AG04450 (cell line): ENCODE measurements at regions not wholly inside any gene's neighbourhood (a gene's known extent, or its start where the extent isn't known, plus 50 kb on each side); places are given as distances from the start of the nearest gene placed in this dataset.
A peak's percentile ranks its signal among the peaks of the same experiment; 100 is the strongest.

ENCODE experiments used
- CTCF ChIA-PET: fragments of 300-600, 350-600 bp; formaldehyde crosslinking; extraction: SDS; loops from one replicate; lab custom pipeline; 2022; ENCODE audit warnings: antibody characterized with exemption, inconsistent platforms; lab: Charles Lee
- POLR2A ChIA-PET: fragments of 350-600 bp; formaldehyde crosslinking; extraction: SDS; loops from one replicate; lab custom pipeline; 2021; ENCODE audit warnings: antibody characterized with exemption, inconsistent platforms; lab: Yijun Ruan, JAX
- DNase-seq: peaks from one replicate; pipeline ENCODE4 v3.0.0-alpha.2; 2011; ENCODE audit warnings: low read depth, low spot score
- H3K27ac ChIP-seq: one replicate; pipeline ENCODE4 v1.5.1; 2012; ENCODE audit warnings: low read depth, low read length, control low read depth
- H3K27me3 ChIP-seq: one replicate; pipeline ENCODE4 v1.6.0; 2012; ENCODE audit warnings: low read length; ENCODE audit not compliant: control insufficient read depth, insufficient read depth
- H3K4me3 ChIP-seq: 2 replicates; pipeline ENCODE4 v1.5.1; 2011; ENCODE audit warnings: mild to moderate bottlenecking, low read depth, low read length, control low read depth
- H3K9me3 ChIP-seq: 2 replicates; pipeline ENCODE4 v1.5.1; 2012; ENCODE audit warnings: low read length; ENCODE audit not compliant: control insufficient read depth, insufficient read depth
- TF ChIP-seq, protein P1 (sequence below): IDR thresholded peaks from 2 replicates; pipeline ENCODE4 v1.5.1; 2011; ENCODE audit warnings: low read depth, low read length, control low read depth, inconsistent platforms

GRCh38 chr16:87180069-87180468 is 137.1 kb downstream of the C16orf95 start:
- CTCF ChIA-PET = no interaction called here

DNA sequence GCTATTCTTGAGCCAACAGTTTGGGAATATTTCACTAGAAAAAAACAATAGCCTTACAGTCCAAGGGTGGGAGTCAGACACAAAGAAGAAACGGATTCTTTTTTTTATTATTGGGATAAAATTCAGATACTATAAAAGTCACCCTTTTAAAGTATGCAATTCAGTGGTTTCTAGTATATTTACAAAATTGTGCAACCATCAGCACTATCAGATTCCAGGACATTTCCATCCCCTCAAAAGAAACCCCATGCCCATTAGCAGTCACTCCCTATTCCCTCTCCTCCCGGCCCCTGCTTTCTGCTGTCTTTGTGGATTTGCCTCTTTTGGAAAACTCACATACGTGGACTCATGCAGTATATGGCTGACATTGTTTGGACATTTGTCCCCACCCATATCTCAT is 134.4 kb downstream of the C16orf95 start:
- H3K27me3 ChIP-seq = no peaks in the 10 kb centered on the region
- H3K4me3 ChIP-seq = no peak overlapping the region
- H3K9me3 ChIP-seq = peaks cover 10% of the 10 kb centered on the region; the same call in 1 of the 2 replicates
- POLR2A ChIA-PET = no interaction called here
- H3K27ac ChIP-seq = no peak overlapping the region
- TF ChIP-seq, protein P1, sequence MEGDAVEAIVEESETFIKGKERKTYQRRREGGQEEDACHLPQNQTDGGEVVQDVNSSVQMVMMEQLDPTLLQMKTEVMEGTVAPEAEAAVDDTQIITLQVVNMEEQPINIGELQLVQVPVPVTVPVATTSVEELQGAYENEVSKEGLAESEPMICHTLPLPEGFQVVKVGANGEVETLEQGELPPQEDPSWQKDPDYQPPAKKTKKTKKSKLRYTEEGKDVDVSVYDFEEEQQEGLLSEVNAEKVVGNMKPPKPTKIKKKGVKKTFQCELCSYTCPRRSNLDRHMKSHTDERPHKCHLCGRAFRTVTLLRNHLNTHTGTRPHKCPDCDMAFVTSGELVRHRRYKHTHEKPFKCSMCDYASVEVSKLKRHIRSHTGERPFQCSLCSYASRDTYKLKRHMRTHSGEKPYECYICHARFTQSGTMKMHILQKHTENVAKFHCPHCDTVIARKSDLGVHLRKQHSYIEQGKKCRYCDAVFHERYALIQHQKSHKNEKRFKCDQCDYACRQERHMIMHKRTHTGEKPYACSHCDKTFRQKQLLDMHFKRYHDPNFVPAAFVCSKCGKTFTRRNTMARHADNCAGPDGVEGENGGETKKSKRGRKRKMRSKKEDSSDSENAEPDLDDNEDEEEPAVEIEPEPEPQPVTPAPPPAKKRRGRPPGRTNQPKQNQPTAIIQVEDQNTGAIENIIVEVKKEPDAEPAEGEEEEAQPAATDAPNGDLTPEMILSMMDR = no peak
- CTCF ChIA-PET = no interaction called here
- no peak for DNase-seq

More at GRCh38 chr16:87180069-87180468, 137.1 kb downstream of the C16orf95 start:
- Histone ChIP-seq H3K9me3 (no peaks in the 10 kb centered on the region; the same call in 1 of the 2 replicates), H3K4me3 (no peak overlapping the region), H3K27me3 (peaks cover 2% of the 10 kb centered on the region), H3K27ac (no peak overlapping the region)
- POLR2A ChIA-PET = no interaction called here
- TF ChIP-seq, protein P1 = no peak
- no peak for DNase-seq

DNA sequence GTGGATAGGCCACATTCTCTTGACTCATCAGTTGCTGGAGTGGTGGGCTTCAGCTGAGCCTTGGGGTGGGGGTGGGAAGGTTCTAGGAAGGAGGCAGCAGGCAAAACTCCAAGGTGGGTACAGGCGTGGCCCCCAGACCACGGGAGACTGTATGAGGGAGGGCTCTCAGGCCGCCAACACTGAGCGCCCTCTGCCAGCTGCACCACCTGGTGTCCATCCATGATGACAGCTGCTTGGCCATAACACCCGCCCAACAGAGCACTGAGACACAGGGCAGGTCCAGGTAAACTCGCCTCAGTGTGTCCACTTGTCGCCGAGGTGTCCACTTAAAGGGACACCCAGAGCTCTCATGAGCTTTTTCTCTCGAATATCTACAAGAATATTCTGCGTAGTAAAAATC is 133.5 kb downstream of the C16orf95 start:
- TF ChIP-seq, protein P1 = no peak
- no peak overlapping the region for H3K4me3 ChIP-seq
- ChIA-PET POLR2A (no interaction called here), CTCF (no interaction called here)
- DNase-seq = no peak
- no peak overlapping the region for H3K27ac ChIP-seq
- H3K9me3 ChIP-seq = peaks cover 10% of the 10 kb centered on the region; the same call in 1 of the 2 replicates
- no peaks in the 10 kb centered on the region for H3K27me3 ChIP-seq

DNA sequence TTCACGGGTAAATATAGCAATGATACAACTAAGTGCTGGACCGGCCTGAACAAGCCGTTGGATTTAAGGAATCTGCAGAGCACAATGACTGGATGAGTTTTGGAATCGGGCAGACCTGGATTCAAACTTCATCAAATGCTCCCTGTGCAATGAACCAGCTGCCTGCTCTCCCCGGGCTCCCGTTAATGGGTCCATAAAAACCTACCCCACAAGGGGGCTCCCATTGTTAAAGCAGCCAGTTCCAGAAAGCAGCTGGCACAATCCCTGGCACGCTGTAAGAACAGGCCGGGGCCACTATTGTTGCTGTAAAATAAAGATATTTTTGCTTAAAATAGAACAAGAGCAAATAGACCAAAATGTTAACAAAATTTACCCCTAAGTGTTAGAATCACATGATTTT is 131.9 kb downstream of the C16orf95 start:
- CTCF ChIA-PET = no interaction called here

DNA sequence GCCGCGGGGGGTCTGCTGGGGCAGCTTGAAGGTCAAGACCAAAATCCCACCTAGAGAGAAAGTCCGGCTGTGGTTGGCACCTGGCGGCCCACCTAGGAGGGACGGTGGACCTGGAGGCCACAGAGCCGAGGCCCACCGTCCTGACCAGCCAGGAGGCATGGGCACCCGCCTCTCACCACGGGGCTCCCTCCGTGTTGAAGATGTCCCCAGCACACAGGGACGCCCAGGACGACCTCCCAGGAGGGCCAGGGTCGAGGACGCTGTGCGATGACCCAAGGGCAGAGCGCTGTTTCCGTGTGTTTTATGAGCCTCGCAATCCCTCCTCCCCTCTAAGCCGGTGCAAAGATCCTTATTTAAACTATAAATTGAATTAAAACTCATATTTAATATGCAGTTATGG is 131.2 kb downstream of the C16orf95 start:
- TF ChIP-seq, protein P1 = no peak
- DNase-seq = no peak
- POLR2A ChIA-PET = no interaction called here
- Histone ChIP-seq H3K9me3 (peaks cover 10% of the 10 kb centered on the region; the same call in 1 of the 2 replicates), H3K27me3 (no peaks in the 10 kb centered on the region), H3K27ac (no peak overlapping the region), H3K4me3 (no peak overlapping the region)
- CTCF ChIA-PET = no interaction called here

More for the DNA sequence above, 131.9 kb downstream of the C16orf95 start:
- Histone ChIP-seq H3K4me3 (no peak overlapping the region), H3K27me3 (no peaks in the 10 kb centered on the region), H3K27ac (no peak overlapping the region), H3K9me3 (peaks cover 10% of the 10 kb centered on the region; the same call in 1 of the 2 replicates)
- no peak for DNase-seq
- POLR2A ChIA-PET = interaction anchor here (0.6 kb wide), 1 partner anchor 290 kb away, joined by 3 read pairs; no protein-coding TSS in a partner anchor
- TF ChIP-seq, protein P1 = 0 out of 2 replicates have a peak, but pooled peaks have one; percentile 20
